ENCODE measurements at regions not wholly inside any gene's neighbourhood (a gene's known extent, or its start where the extent isn't known, plus 50 kb on each side); places are given as distances from the start of the nearest gene placed in this dataset.

DNA sequence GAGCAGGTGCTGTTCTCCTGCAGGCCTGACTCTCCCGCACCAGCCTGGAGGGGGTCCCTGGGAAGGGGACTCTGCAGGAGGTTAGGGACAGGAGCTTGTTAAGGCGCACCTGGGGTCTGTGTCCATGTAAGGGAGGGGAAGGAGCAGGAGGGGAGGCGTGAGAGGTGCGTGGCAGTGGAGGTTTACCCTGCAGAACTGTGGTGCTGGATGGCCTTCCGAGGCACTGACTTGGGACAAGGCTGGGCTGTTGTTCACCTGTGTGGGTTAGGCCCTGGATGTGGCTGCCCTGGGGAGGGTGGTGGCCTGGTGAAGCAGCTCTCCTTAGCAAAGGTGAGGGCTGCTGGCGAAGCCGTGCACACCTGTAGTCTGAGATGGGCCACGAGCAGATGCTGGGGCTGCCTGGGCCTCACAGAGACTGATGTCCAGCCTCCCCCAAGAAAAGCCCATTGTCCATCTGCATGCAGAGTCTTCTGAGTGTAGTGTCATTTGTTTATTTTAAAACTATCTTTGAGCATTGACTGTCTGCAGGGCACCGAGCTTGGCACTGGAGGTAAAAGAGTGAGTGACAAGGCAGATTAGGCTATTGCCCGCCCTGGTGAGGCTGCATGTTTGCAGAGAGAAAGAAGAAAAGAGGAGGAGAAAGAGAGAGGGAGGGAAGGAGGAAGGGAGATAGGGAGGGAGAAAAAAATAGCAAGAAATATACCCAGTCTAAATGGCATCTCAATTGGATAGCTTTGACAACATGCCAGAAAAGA is 225.3 kb downstream of the GLRX3 start:
- H3K56ac ChIP-seq (ENCODE audit: low read length) = no peak overlapping the region
- H3K23ac ChIP-seq (ENCODE audit: low read length) = no peak overlapping the region
- no peak overlapping the region for H2BK120ac ChIP-seq (ENCODE audit: low read depth, low read length)
- no peaks in the 10 kb centered on the region for H3K27me3 ChIP-seq (ENCODE audit: insufficient read depth, low read length, poor library complexity)
- H2BK5ac ChIP-seq (ENCODE audit: low read length) = no peak overlapping the region
- DNase-seq = no peak
- H2AK5ac ChIP-seq (ENCODE audit: low read length) = no peak overlapping the region
- no peak overlapping the region for H3K18ac ChIP-seq (ENCODE audit: low read length)
- H4K8ac ChIP-seq (ENCODE audit: low read depth, low read length) = no peak overlapping the region
- no peaks in the 10 kb centered on the region for H3K79me2 ChIP-seq (ENCODE audit: control insufficient read depth, insufficient read depth, low read length)
- no peaks in the 10 kb centered on the region for H3K4me1 ChIP-seq (ENCODE audit: control insufficient read depth, low read depth, low read length)
- WGBS (ENCODE audit: extremely low coverage, insufficient coverage, low lambda C conversion rate) = no CpG with 5 or more reads among the region's 10 CpGs
- H4K5ac ChIP-seq (ENCODE audit: low read length) = no peak overlapping the region
- H3K27ac ChIP-seq (ENCODE audit: low read depth, low read length) = no peak overlapping the region
- no peak overlapping the region for H3K4me2 ChIP-seq (ENCODE audit: low read length)
- no peaks in the 10 kb centered on the region for H3K79me1 ChIP-seq (ENCODE audit: low read length)
- H3K4ac ChIP-seq (ENCODE audit: low read depth, low read length) = no peak overlapping the region
- H3K36me3 ChIP-seq (ENCODE audit: control insufficient read depth, insufficient read depth, low read length) = no peaks in the 10 kb centered on the region
- H3K4me3 ChIP-seq (ENCODE audit: low read length) = no peak overlapping the region
- no peak overlapping the region for H3K9ac ChIP-seq (ENCODE audit: low read length)
- no peak overlapping the region for H2BK15ac ChIP-seq (replicated peaks; ENCODE audit: low read depth)

DNA sequence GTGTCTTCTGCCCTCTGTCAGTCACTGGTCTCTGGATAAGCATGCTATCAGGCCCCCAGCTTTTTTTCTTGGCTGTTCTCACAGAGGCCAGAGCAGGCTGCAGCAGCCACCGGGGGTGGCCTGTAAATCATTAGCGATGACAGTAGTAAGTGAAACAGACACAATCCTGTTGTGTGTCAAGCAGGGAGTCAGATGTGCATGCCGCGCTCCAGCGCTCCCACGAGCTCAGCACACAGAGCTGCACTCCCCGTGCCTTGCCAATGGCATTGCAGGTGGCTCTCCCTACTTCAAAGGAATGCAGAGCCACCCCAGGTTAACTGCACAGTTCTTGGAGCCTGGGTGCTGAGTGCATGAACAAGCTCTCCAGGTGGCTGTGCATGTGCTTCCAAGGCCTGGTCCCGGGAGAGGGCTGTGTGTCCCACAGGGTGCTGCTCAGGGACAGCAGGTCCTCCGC is 226.1 kb downstream of the GLRX3 start:
- H3K36me3 ChIP-seq (ENCODE audit: control insufficient read depth, insufficient read depth, low read length) = no peaks in the 10 kb centered on the region
- no peak overlapping the region for H3K9ac ChIP-seq (ENCODE audit: low read length)
- no peak overlapping the region for H2BK5ac ChIP-seq (ENCODE audit: low read length)
- H3K27me3 ChIP-seq (ENCODE audit: insufficient read depth, low read length, poor library complexity) = no peaks in the 10 kb centered on the region
- no peak overlapping the region for H3K27ac ChIP-seq (ENCODE audit: low read depth, low read length)
- no CpG with 5 or more reads among the region's 9 CpGs for WGBS (ENCODE audit: extremely low coverage, insufficient coverage, low lambda C conversion rate)
- H4K8ac ChIP-seq (ENCODE audit: low read depth, low read length) = no peak overlapping the region
- H2BK120ac ChIP-seq (ENCODE audit: low read depth, low read length) = no peak overlapping the region
- no peak overlapping the region for H3K18ac ChIP-seq (ENCODE audit: low read length)
- no peaks in the 10 kb centered on the region for H3K4me1 ChIP-seq (ENCODE audit: control insufficient read depth, low read depth, low read length)
- H3K4me2 ChIP-seq (ENCODE audit: low read length) = no peak overlapping the region
- no peaks in the 10 kb centered on the region for H3K79me1 ChIP-seq (ENCODE audit: low read length)
- H3K79me2 ChIP-seq (ENCODE audit: control insufficient read depth, insufficient read depth, low read length) = no peaks in the 10 kb centered on the region
- no peak overlapping the region for H4K5ac ChIP-seq (ENCODE audit: low read length)
- no peak overlapping the region for H3K4ac ChIP-seq (ENCODE audit: low read depth, low read length)
- H3K56ac ChIP-seq (ENCODE audit: low read length) = no peak overlapping the region
- no peak overlapping the region for H3K23ac ChIP-seq (ENCODE audit: low read length)
- DNase-seq = no peak
- no peak overlapping the region for H2BK15ac ChIP-seq (replicated peaks; ENCODE audit: low read depth)
- no peak overlapping the region for H3K4me3 ChIP-seq (ENCODE audit: low read length)
- H2AK5ac ChIP-seq (ENCODE audit: low read length) = no peak overlapping the region

DNA sequence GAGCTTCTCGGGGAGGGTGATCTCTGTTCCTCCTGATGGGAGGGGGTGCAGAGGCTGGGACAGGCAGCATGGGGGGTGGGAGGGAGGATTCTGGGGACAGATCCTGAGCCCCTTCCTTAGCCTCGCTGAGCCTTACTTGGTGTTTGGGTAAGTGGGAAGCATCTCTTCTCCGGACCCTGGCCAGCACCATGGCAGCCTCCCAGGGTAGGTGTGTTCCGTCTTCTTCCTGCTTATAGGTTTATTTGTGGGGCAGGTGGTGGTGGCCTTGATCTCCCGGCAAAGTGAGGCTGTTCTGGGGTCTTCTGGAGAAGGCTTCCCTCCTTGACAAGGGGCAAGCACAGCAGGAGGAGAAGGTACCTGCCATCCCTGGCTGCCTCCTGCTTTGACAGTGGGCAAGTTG is 226.9 kb downstream of the GLRX3 start:
- Histone ChIP-seq H3K23ac (ENCODE audit: low read length) (no peak overlapping the region), H3K4me1 (ENCODE audit: control insufficient read depth, low read depth, low read length) (no peaks in the 10 kb centered on the region), H3K18ac (ENCODE audit: low read length) (no peak overlapping the region), H4K5ac (ENCODE audit: low read length) (no peak overlapping the region), H3K79me2 (ENCODE audit: control insufficient read depth, insufficient read depth, low read length) (no peaks in the 10 kb centered on the region), H4K8ac (ENCODE audit: low read depth, low read length) (no peak overlapping the region), H2BK120ac (ENCODE audit: low read depth, low read length) (no peak overlapping the region), H2BK15ac (replicated peaks; ENCODE audit: low read depth) (no peak overlapping the region), H3K9ac (ENCODE audit: low read length) (no peak overlapping the region), H3K4ac (ENCODE audit: low read depth, low read length) (no peak overlapping the region), H3K27me3 (ENCODE audit: insufficient read depth, low read length, poor library complexity) (no peaks in the 10 kb centered on the region), H3K56ac (ENCODE audit: low read length) (no peak overlapping the region), H2BK5ac (ENCODE audit: low read length) (no peak overlapping the region), H3K36me3 (ENCODE audit: control insufficient read depth, insufficient read depth, low read length) (no peaks in the 10 kb centered on the region), H3K4me3 (ENCODE audit: low read length) (no peak overlapping the region), H3K4me2 (ENCODE audit: low read length) (no peak overlapping the region), H3K79me1 (ENCODE audit: low read length) (no peaks in the 10 kb centered on the region), H2AK5ac (ENCODE audit: low read length) (no peak overlapping the region), H3K27ac (ENCODE audit: low read depth, low read length) (no peak overlapping the region)
- no CpG with 5 or more reads among the region's 5 CpGs for WGBS (ENCODE audit: extremely low coverage, insufficient coverage, low lambda C conversion rate)
- DNase-seq = no peak

DNA sequence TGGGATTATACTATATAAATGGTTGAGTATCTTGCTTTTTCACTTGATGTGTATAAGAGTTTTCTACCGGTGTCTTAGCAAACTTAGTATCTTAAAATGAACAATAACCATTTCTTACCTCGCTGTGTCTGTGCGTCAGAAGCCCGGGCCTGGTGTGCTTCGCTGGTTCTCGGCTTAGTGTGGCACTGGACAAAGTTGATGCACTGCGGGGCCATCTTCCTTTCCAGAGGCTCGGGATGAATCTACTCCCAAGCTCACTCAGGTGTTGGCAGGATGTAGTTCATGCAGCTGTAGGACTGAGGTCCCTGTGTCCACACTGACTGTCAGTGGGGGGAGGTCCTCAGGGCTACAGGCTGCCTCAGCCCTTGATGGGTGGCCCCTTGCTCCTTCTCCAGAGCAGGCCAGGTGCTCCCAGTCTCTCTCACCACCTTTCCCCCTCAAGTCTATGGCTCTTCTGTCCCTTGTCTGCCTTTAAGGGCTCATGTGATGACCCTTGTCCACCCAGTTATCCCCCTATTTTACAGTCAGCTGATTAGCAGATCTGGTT is 227.8 kb downstream of the GLRX3 start:
- H3K36me3 ChIP-seq (ENCODE audit: control insufficient read depth, insufficient read depth, low read length) = no peaks in the 10 kb centered on the region
- H3K4me2 ChIP-seq (ENCODE audit: low read length) = no peak overlapping the region
- H3K23ac ChIP-seq (ENCODE audit: low read length) = no peak overlapping the region
- H3K27me3 ChIP-seq (ENCODE audit: insufficient read depth, low read length, poor library complexity) = no peaks in the 10 kb centered on the region
- no peak overlapping the region for H3K27ac ChIP-seq (ENCODE audit: low read depth, low read length)
- no peak overlapping the region for H3K56ac ChIP-seq (ENCODE audit: low read length)
- H3K79me1 ChIP-seq (ENCODE audit: low read length) = no peaks in the 10 kb centered on the region
- no peak overlapping the region for H2AK5ac ChIP-seq (ENCODE audit: low read length)
- H2BK120ac ChIP-seq (ENCODE audit: low read depth, low read length) = no peak overlapping the region
- H3K9ac ChIP-seq (ENCODE audit: low read length) = no peak overlapping the region
- H3K4me1 ChIP-seq (ENCODE audit: control insufficient read depth, low read depth, low read length) = no peaks in the 10 kb centered on the region
- H4K5ac ChIP-seq (ENCODE audit: low read length) = no peak overlapping the region
- H3K4ac ChIP-seq (ENCODE audit: low read depth, low read length) = no peak overlapping the region
- no CpG with 5 or more reads among the region's 8 CpGs for whole genome bisulfite sequencing (ENCODE audit: extremely low coverage, insufficient coverage, low lambda C conversion rate)
- no peak for DNase-seq
- no peak overlapping the region for H3K4me3 ChIP-seq (ENCODE audit: low read length)
- H4K8ac ChIP-seq (ENCODE audit: low read depth, low read length) = no peak overlapping the region
- no peak overlapping the region for H2BK5ac ChIP-seq (ENCODE audit: low read length)
- no peaks in the 10 kb centered on the region for H3K79me2 ChIP-seq (ENCODE audit: control insufficient read depth, insufficient read depth, low read length)
- no peak overlapping the region for H2BK15ac ChIP-seq (replicated peaks; ENCODE audit: low read depth)
- no peak overlapping the region for H3K18ac ChIP-seq (ENCODE audit: low read length)

DNA sequence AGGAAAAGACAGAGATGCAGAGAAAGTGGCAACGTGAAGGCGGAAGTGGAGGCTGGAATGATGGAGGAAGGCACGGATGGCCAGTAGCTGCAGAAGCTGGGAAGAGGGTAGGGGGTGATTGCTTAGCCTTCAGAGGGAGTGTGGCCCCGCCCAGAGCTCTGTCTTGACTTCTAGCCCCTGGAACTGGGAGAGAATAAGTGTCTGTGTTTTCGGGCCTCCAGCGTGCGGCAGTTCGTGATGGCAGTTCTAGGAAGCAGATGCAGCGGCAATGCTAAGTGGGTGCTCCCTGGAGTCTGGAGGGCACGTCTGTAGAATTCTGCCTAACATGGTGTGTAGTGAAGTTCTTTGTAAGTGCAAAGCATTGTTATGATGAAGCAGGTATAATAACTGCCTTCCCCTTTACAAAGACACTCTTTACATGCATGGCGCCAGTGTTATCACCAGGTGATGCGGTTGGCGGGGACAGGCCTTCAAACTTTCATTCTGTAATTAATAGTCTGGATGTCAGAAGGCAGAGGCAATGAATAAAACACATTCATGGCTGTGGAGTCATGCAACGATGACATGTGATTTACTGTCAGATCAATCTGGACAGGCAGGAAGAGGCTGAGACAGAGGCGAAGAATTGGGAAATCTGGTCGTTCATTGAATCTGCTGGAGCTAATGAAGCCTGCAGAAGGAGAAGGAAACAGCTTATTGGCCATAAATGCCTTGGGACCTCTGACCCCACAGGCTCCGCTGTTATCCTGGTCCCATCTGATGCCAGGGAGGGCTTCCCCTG is 228.6 kb downstream of the GLRX3 start:
- Histone ChIP-seq H3K79me1 (ENCODE audit: low read length) (no peaks in the 10 kb centered on the region), H2BK120ac (ENCODE audit: low read depth, low read length) (no peak overlapping the region), H3K79me2 (ENCODE audit: control insufficient read depth, insufficient read depth, low read length) (no peaks in the 10 kb centered on the region), H3K36me3 (ENCODE audit: control insufficient read depth, insufficient read depth, low read length) (no peaks in the 10 kb centered on the region), H3K4me1 (ENCODE audit: control insufficient read depth, low read depth, low read length) (no peaks in the 10 kb centered on the region), H3K4ac (ENCODE audit: low read depth, low read length) (no peak overlapping the region), H3K9ac (ENCODE audit: low read length) (no peak overlapping the region), H3K4me3 (ENCODE audit: low read length) (no peak overlapping the region), H3K56ac (ENCODE audit: low read length) (no peak overlapping the region), H3K27ac (ENCODE audit: low read depth, low read length) (no peak overlapping the region), H2BK5ac (ENCODE audit: low read length) (no peak overlapping the region), H4K5ac (ENCODE audit: low read length) (no peak overlapping the region), H2AK5ac (ENCODE audit: low read length) (no peak overlapping the region), H2BK15ac (replicated peaks; ENCODE audit: low read depth) (no peak overlapping the region), H3K4me2 (ENCODE audit: low read length) (no peak overlapping the region), H3K23ac (ENCODE audit: low read length) (no peak overlapping the region), H4K8ac (ENCODE audit: low read depth, low read length) (no peak overlapping the region), H3K18ac (ENCODE audit: low read length) (no peak overlapping the region), H3K27me3 (ENCODE audit: insufficient read depth, low read length, poor library complexity) (no peaks in the 10 kb centered on the region)
- WGBS (ENCODE audit: extremely low coverage, insufficient coverage, low lambda C conversion rate) = no CpG with 5 or more reads among the region's 17 CpGs
- DNase-seq = no peak

Measured in mesendoderm (in vitro differentiated cells).